ENCODE measurements at regions not wholly inside any gene's neighbourhood (a gene's known extent, or its start where the extent isn't known, plus 50 kb on each side); places are given as distances from the start of the nearest gene placed in this dataset.

GRCh38 chr11:95318498-95318897, 87.5 kb upstream of the SESN3 start:
- H3K4me1 Mint-ChIP-seq, result peaks cover 4% of the 10 kb centered on the region in 2 experiments
- Histone ChIP-seq H2BK12ac (ENCODE audit: insufficient read length, low read depth, low read length) (no peak overlapping the region), H3K9ac (ENCODE audit: extremely low read depth, insufficient read length, low read length) (no peak overlapping the region), H2AFZ (ENCODE audit: low read length) (no peak overlapping the region), H3K4ac (ENCODE audit: low read depth, low read length) (no peak overlapping the region), H3K23me2 (ENCODE audit: insufficient read length, low read depth, low read length, poor library complexity, severe bottlenecking) (no peaks in the 10 kb centered on the region), H4K20me1 (ENCODE audit: control insufficient read depth, insufficient read depth, insufficient read length) (no peaks in the 10 kb centered on the region), H3K9me3 (ENCODE audit: control insufficient read depth, low read depth, low read length) (no peaks in the 10 kb centered on the region), H3K18ac (ENCODE audit: insufficient read length, low read depth, low read length) (no peak overlapping the region), H3K23ac (ENCODE audit: insufficient read length, low read depth, low read length) (no peak overlapping the region), H3K27ac (ENCODE audit: insufficient read length, low read depth, low read length) (no peak overlapping the region), H3K56ac (ENCODE audit: insufficient read length, low read depth, low read length) (no peak overlapping the region), H2BK20ac (ENCODE audit: low read depth, low read length, poor library complexity, severe bottlenecking) (no peak overlapping the region), H3T11ph (ENCODE audit: low read length) (no peak overlapping the region), H3K4me2 (ENCODE audit: insufficient read depth, insufficient read length, low read length) (no peak overlapping the region), H2BK5ac (ENCODE audit: insufficient read length, low read length) (no peak overlapping the region), H2BK15ac (ENCODE audit: low read depth, low read length) (no peak overlapping the region), H4K5ac (ENCODE audit: insufficient read length, low read depth, low read length) (no peak overlapping the region), H3K27me3 (ENCODE audit: insufficient read depth, low read length) (no peaks in the 10 kb centered on the region), H4K8ac (replicated peaks; ENCODE audit: insufficient read length, low read depth, low read length) (no peak overlapping the region), H2AK5ac (ENCODE audit: insufficient read length, low read length) (no peak overlapping the region), H3K4me1 (ENCODE audit: insufficient read depth, low read length) (no peaks in the 10 kb centered on the region), H3K14ac (ENCODE audit: insufficient read depth, low read length) (no peak overlapping the region), H2BK120ac (ENCODE audit: low read depth, low read length, poor library complexity, severe bottlenecking) (no peak overlapping the region), H3K79me1 (ENCODE audit: insufficient read depth, low read depth, low read length, poor library complexity, severe bottlenecking) (no peaks in the 10 kb centered on the region), H3K79me2 (ENCODE audit: insufficient read depth, low read length) (no peaks in the 10 kb centered on the region), H4K91ac (ENCODE audit: insufficient read length, low read depth, low read length) (no peak overlapping the region)
- peaks cover 6 to 9% (median 7%) of the 10 kb centered on the region in 3 experiments for H3K36me3 Mint-ChIP-seq (ENCODE audit: insufficient read depth in 1 of 3, low read depth in 3 of 3)
- DNase-seq, result no peak
- H3K4me3 Mint-ChIP-seq, result no peak overlapping the region
- TF ChIP-seq CTCF (conservative IDR thresholded peaks at IDR 0.05), result no peak
- H3K27me3 Mint-ChIP-seq (ENCODE audit: low read depth), result peaks cover 3% of the 10 kb centered on the region
- no peak overlapping the region for H3K27ac Mint-ChIP-seq
- H3K9me3 Mint-ChIP-seq, result peaks cover 8% of the 10 kb centered on the region in 2 experiments
